DMS153 (cell line): ENCODE measurements at regions not wholly inside any gene's neighbourhood (a gene's known extent, or its start where the extent isn't known, plus 50 kb on each side); places are given as distances from the start of the nearest gene placed in this dataset.

Experiments used
- DNase-seq: peaks from one replicate; lab custom pipeline; 2025; lab: John Stamatoyannopoulos, UW

DNA sequence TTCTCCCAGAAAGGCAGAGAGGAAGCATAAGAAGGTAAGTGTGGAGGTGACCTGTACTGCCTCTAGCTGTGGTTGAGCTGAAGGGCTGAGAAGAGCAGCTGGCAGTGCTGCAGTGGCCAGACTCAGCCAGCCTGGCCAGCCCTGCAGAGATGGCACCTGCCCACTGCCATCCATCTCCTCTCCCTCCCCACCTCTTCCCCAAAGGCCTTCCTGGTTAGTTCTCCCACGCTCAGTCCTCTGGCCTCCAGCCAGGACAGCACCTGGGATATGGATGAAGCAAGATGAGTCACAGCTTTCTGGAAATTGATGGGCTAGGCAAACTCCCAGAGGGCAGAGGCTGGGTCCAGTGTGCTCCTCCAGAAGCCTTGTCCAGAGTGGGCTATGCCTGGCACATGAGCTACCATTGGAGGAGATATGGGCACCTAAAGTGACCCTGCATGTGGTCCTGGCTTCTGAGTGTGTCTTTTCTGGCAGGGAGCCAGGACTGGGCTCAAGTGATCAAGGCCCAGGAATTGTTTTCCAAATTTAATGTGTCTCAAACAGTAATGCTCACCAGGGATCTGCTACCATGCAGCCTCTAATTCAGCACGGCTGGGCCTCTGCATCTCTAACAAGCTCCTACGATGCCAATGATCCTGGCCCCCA is 81.0 kb upstream of the CACUL1 start:
- peak; percentile 83 for DNase-seq

GRCh38 chr10:118838364-118838763 is 83.6 kb upstream of the CACUL1 start:
- DNase-seq = no peak

DNA sequence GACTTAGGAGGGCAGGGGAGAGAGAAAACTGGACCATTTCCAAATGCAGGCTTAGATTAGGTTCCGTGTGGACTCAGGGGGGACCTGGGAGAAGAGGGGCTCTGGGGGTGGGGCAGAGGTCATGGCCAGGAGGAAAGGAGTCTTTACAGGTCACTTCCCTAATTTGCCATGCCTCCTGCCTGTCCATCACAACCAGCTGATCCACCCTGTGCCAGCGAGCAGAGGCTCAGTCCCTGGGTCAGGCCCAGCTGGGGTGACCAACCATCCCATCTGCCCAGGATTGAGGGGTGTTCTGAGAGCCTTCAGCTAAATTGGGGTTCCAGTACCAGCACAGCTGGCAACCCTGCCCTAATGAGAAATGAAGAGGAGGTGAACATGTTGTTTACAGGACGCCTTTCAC is 84.6 kb upstream of the CACUL1 start:
- DNase-seq = no peak

- no peak for DNase-seq
Observed at GRCh38 chr10:118840071-118840775, 85.5 kb upstream of the CACUL1 start.

DNA sequence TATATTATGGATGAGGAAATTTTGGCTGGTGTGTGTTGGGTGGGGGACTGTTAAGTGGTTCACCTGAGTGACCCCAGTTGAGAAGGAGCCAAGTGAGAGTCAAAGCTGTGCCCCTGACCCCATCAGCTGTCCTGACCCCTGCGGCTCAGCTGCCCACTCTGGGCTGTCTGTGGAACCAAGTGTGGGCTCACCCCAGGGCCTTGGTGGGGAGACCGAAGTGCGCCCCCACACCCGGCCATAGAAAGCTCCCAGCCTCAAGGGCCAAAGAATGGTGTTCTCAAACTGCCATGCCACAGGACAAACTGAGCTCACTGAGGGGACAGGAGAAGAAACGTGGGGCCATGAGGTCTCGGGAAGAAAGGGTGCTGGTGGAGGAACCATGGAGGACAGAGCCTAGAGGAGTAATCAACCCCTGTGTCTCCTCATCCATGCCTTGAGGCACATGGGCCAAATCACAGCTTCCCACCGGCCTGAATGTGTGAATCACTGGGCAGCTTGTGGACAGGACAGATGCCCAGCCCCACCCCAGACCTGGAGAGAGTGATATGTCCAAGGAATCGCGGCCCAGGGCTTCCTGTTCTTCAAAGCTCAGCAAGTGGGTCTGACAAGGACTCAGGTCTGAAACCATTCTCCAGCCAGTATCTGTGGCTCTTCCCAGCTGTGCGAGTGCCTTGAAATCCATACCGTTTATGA is 86.2 kb upstream of the CACUL1 start:
- no peak for DNase-seq

- DNase-seq = no peak
Observed at GRCh38 chr10:118841881-118842605, 87.3 kb upstream of the CACUL1 start.

GRCh38 chr10:118842843-118843624 is 88.3 kb upstream of the CACUL1 start:
- no peak for DNase-seq

DNA sequence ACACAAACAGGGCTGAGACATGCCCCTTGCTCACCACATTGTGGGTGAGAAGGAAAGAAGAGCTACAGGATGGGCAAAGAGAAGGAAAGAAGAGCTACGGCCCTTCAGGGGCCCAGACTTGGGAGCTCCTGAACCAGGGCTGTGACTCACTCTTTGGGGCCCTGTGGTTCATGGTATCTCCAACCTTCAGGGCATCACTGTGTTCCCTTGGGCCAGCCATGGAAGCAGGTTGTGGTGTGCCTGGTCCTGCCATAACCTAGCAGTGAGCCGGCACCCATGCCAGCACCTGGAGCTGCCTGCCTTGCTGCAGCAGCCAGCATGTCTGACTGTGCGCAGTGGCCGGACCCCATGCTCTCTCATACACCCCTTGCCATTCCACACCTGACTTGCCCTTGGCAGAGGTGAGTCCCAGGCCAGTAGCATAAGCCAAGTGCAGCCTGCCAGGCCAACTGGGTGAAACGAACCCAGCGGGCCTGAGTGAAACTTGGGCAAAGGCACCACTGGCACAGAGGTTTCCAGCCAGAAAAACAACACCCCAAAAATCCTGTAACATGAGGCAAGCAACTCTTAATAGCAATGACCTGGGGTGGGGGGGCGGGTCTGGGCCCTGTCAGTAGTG is 89.0 kb upstream of the CACUL1 start:
- no peak for DNase-seq

DNA sequence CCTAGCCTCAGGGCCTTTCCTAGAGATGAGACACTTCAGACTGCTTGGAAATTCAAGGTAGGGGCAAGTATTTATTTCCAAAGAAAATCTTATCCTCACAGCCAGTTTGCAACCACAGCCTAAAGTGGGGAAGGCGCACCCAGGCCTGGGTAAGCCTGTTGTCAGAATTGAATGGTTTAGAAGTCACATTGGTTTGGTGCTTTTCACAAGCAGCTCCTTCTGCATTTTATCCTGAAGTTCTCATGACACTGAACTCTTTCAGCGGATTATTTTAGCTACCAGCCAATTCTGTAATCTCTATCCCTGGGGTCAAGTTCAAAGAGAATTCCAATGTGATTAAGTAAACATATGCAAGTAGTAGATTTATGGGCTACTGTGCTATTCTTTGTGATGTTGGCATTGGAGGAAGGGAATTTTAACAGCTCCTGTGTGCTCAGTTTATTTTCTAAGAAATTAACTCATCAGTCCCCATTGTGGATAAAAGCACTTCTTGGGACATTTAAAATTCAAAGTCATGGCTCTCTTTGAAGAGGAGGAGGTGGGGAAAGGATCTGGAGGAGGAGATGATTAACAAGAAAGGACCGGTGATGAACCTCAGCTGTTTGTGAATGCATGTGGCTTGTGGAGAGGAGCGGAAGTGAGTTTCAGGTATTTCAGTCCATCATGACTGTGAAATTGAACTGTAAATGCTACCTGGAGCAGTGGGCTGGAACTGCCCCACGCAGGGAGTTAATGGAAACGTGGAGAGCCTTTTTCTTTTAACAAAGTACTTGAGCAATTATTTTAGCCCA is 90.2 kb upstream of the CACUL1 start:
- no peak for DNase-seq

DNA sequence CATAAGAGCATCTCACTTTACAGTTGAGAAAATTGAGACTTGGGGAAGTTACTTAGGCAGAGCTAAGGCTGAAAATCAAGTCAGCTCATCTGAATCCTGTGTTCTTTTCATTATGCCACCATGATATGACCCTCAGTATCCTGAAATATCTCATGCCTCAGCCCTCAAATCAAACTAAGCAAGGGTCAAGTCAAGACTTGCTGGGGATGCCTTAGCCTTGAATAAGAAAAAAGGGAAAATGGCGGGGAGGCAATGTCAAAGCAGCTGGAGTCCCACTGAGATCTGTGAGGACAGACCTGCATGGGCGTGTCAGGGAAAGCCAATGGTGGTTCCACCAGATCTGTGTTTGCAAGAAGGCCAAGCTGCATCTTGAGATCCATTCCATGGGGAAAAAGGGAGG is 91.0 kb upstream of the CACUL1 start:
- no peak for DNase-seq

GRCh38 chr10:118850418-118851061 is 95.8 kb upstream of the CACUL1 start:
- DNase-seq = peak; percentile 20

GRCh38 chr10:118851062-118852035 is 96.6 kb upstream of the CACUL1 start:
- DNase-seq = no peak

- DNase-seq = no peak
Observed at GRCh38 chr10:118853916-118854315, 99.1 kb upstream of the CACUL1 start.

DNA sequence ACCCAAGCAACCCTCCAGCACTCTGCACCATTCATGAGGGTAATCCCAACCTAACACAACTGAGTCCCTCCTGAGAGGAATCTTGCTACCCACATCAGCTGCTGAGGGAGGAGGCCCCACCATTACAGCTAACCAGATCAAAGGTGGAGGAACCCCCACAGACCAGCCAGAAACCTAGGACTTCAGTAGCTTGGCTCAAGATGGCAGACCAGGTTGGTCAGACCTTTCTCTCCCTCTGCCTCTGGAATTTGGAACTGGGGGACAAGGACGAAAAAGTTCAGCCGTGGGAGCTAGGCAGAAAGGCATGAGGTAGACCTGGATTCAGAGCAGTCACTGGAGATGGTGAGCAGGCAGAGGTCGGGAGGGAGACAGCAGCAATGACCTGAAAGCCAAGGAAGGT is 101.3 kb upstream of the CACUL1 start:
- no peak for DNase-seq

GRCh38 chr10:118865998-118866693 is 111.4 kb upstream of the CACUL1 start:
- DNase-seq = no peak

- DNase-seq = no peak
Observed at GRCh38 chr10:118867768-118868167, 113.0 kb upstream of the CACUL1 start.

DNA sequence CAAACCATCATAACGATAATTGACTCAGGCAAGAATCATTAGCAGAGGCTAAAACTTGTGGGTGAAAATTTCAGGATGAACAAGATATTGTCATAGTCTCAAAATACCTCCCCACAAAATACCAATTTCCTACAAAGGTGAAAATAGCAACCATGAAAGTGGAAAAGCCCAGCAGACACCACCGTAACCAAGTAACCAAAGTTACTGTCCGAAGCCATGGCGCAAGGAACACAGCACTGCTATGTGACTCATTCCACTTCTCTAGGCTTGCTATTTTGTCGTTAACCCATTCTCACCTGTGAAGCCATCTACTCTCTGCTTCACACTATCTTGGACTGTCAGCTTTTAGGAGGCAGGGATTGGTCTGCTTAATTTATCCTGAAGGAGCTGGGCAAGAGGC is 113.8 kb upstream of the CACUL1 start:
- DNase-seq = no peak
